ENCODE measurements at regions not wholly inside any gene's neighbourhood (a gene's known extent, or its start where the extent isn't known, plus 50 kb on each side); places are given as distances from the start of the nearest gene placed in this dataset.

DNA sequence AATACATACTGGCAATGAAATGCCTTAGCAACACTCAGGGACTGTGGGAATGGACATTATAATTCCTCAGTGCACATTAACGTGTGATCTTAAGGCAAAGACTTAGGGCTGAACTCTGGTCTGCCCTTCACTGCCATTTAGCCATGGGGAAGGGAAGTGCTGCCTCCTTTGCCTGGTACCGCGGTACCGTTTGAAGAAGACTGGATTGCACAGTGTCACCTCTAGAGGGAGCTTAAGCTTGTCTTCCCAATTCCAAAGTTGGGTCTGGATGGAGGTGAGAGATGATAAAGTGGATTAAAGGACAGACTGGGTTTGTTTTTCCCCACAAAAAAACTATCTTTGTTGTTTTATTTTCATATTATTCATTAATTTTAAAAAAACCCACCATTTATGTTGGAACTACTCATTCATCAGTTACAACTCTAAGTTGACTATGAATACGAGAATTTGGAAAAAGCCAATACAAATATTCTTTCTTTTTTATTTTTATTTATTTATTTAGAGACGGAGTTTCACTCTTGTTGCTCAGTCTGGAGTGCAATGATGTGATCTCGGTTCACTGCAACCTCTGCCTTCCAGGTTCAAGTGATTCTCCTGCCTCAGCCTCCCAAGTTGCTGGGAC, 60.0 kb upstream of the SYN2 start:
- H3K27me3 ChIP-seq (ENCODE audit: control insufficient read depth, insufficient read depth, low read length): no peaks in the 10 kb centered on the region
- H3K4me3 ChIP-seq (ENCODE audit: low read depth, low read length): no peak overlapping the region
- WGBS (ENCODE audit: insufficient coverage): 14% methylated on average over 4 of the region's 7 CpGs
- no peaks in the 10 kb centered on the region for H3K9me3 ChIP-seq (ENCODE audit: control insufficient read depth, insufficient read depth, low read length)
- DNase-seq (ENCODE audit: low read depth in 4 of 6, low spot score in 6 of 6): peak in 2 of 6 donors; percentile 30 to 41
- H3K36me3 ChIP-seq (ENCODE audit: control insufficient read depth, insufficient read depth, low read length): no peaks in the 10 kb centered on the region
- H3K27ac ChIP-seq (ENCODE audit: low read depth, low read length): no peak overlapping the region
- H3K4me1 ChIP-seq (ENCODE audit: control insufficient read depth, insufficient read depth, low read length): no peaks in the 10 kb centered on the region

DNA sequence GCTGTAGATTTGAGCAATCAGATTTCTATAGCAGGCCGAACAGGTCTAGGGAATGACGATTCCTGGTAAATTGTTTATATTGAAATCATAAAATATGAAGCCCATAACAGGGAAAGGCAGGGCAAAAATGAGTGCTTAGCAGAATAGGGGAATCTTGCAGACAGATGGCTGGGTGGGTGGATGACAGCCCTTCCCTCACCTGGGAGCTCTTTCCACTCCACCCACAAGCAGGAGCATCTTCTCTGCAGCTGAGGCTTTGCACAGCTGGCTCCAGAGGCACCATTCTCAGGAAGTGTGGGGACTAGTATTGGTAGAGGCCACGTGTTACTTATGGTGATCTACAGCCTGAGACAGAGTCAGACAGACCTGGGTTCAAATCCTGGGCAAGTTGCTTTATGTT, 55.9 kb upstream of the SYN2 start:
- Histone ChIP-seq H3K36me3 (ENCODE audit: control insufficient read depth, insufficient read depth, low read length) (no peaks in the 10 kb centered on the region), H3K27me3 (ENCODE audit: control insufficient read depth, insufficient read depth, low read length) (no peaks in the 10 kb centered on the region), H3K27ac (ENCODE audit: low read depth, low read length) (no peak overlapping the region), H3K9me3 (ENCODE audit: control insufficient read depth, insufficient read depth, low read length) (no peaks in the 10 kb centered on the region), H3K4me3 (ENCODE audit: low read depth, low read length) (no peak overlapping the region), H3K4me1 (ENCODE audit: control insufficient read depth, insufficient read depth, low read length) (peaks cover 3% of the 10 kb centered on the region)
- no peak for DNase-seq (ENCODE audit: low read depth in 4 of 6, low spot score in 6 of 6)
- WGBS (ENCODE audit: insufficient coverage): 78% methylated on average over 1 of the region's 3 CpGs

- H3K9me3 ChIP-seq (ENCODE audit: control insufficient read depth, insufficient read depth, low read length): no peaks in the 10 kb centered on the region
- peaks cover 7% of the 10 kb centered on the region for H3K4me1 ChIP-seq (ENCODE audit: control insufficient read depth, insufficient read depth, low read length)
- H3K4me3 ChIP-seq (ENCODE audit: low read depth, low read length): no peak overlapping the region
- no peaks in the 10 kb centered on the region for H3K36me3 ChIP-seq (ENCODE audit: control insufficient read depth, insufficient read depth, low read length)
- no peaks in the 10 kb centered on the region for H3K27me3 ChIP-seq (ENCODE audit: control insufficient read depth, insufficient read depth, low read length)
- no peak overlapping the region for H3K27ac ChIP-seq (ENCODE audit: low read depth, low read length)
- DNase-seq (ENCODE audit: low read depth in 4 of 6, low spot score in 6 of 6): no peak
Measured at GRCh38 chr3:11948866-11949265, 55.3 kb upstream of the SYN2 start.

GRCh38 chr3:11949351-11949750, 54.8 kb upstream of the SYN2 start:
- WGBS (ENCODE audit: insufficient coverage): 79% methylated on average over 3 of the region's 3 CpGs
- Histone ChIP-seq H3K27me3 (ENCODE audit: control insufficient read depth, insufficient read depth, low read length) (no peaks in the 10 kb centered on the region), H3K36me3 (ENCODE audit: control insufficient read depth, insufficient read depth, low read length) (no peaks in the 10 kb centered on the region), H3K4me1 (ENCODE audit: control insufficient read depth, insufficient read depth, low read length) (peaks cover 10% of the 10 kb centered on the region), H3K4me3 (ENCODE audit: low read depth, low read length) (no peak overlapping the region), H3K27ac (ENCODE audit: low read depth, low read length) (no peak overlapping the region), H3K9me3 (ENCODE audit: control insufficient read depth, insufficient read depth, low read length) (no peaks in the 10 kb centered on the region)
- DNase-seq (ENCODE audit: low read depth in 4 of 6, low spot score in 6 of 6): no peak

DNA sequence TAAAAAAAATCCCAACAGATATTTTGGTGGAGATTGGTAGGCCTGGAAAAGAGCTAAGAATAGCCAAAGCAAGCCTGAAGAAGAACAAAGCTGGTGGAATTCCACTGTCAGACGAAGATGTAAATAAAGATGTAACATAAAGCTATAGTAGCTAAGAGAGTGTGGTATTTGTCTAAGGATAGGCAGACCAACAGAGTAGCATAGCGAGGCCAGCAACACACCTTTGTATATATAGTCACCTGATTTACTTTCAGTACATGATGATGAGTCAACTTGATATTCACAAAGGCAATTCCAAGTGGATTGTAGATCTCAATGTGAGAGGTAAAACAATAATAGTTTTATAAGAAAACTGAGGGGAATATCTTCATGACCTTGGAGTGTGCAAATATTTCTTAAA, 53.6 kb upstream of the SYN2 start:
- no CpG with 5 or more reads among the region's 2 CpGs for WGBS (ENCODE audit: insufficient coverage)
- H3K36me3 ChIP-seq (ENCODE audit: control insufficient read depth, insufficient read depth, low read length): no peaks in the 10 kb centered on the region
- H3K4me3 ChIP-seq (ENCODE audit: low read depth, low read length): no peak overlapping the region

GRCh38 chr3:11953350-11953749, 50.8 kb upstream of the SYN2 start:
- Histone ChIP-seq H3K27me3 (ENCODE audit: control insufficient read depth, insufficient read depth, low read length) (no peaks in the 10 kb centered on the region), H3K36me3 (ENCODE audit: control insufficient read depth, insufficient read depth, low read length) (no peaks in the 10 kb centered on the region), H3K4me3 (ENCODE audit: low read depth, low read length) (no peak overlapping the region), H3K9me3 (ENCODE audit: control insufficient read depth, insufficient read depth, low read length) (no peaks in the 10 kb centered on the region), H3K27ac (ENCODE audit: low read depth, low read length) (peak overlapping the region; percentile 8), H3K4me1 (ENCODE audit: control insufficient read depth, insufficient read depth, low read length) (peaks cover 14% of the 10 kb centered on the region)
- DNase-seq (ENCODE audit: low read depth in 4 of 6, low spot score in 6 of 6): no peak
- 57% methylated on average over 3 of the region's 4 CpGs for WGBS (ENCODE audit: insufficient coverage)

More for the DNA sequence above, 53.6 kb upstream of the SYN2 start:
- H3K9me3 ChIP-seq (ENCODE audit: control insufficient read depth, insufficient read depth, low read length): no peaks in the 10 kb centered on the region
- H3K4me1 ChIP-seq (ENCODE audit: control insufficient read depth, insufficient read depth, low read length): peaks cover 14% of the 10 kb centered on the region
- no peaks in the 10 kb centered on the region for H3K27me3 ChIP-seq (ENCODE audit: control insufficient read depth, insufficient read depth, low read length)
- H3K27ac ChIP-seq (ENCODE audit: low read depth, low read length): no peak overlapping the region
- DNase-seq (ENCODE audit: low read depth in 4 of 6, low spot score in 6 of 6): no peak

- peak in 2 of 6 donors; percentile 66 to 76 for DNase-seq (ENCODE audit: low read depth in 4 of 6, low spot score in 6 of 6)
- Histone ChIP-seq H3K4me3 (ENCODE audit: low read depth, low read length) (no peak overlapping the region), H3K27ac (ENCODE audit: low read depth, low read length) (no peak overlapping the region), H3K36me3 (ENCODE audit: control insufficient read depth, insufficient read depth, low read length) (no peaks in the 10 kb centered on the region), H3K4me1 (ENCODE audit: control insufficient read depth, insufficient read depth, low read length) (peaks cover 14% of the 10 kb centered on the region), H3K9me3 (ENCODE audit: control insufficient read depth, insufficient read depth, low read length) (no peaks in the 10 kb centered on the region), H3K27me3 (ENCODE audit: control insufficient read depth, insufficient read depth, low read length) (no peaks in the 10 kb centered on the region)
- WGBS (ENCODE audit: insufficient coverage): 20% methylated on average over 2 of the region's 6 CpGs
Measured at GRCh38 chr3:11953778-11954177, 50.4 kb upstream of the SYN2 start.

DNA sequence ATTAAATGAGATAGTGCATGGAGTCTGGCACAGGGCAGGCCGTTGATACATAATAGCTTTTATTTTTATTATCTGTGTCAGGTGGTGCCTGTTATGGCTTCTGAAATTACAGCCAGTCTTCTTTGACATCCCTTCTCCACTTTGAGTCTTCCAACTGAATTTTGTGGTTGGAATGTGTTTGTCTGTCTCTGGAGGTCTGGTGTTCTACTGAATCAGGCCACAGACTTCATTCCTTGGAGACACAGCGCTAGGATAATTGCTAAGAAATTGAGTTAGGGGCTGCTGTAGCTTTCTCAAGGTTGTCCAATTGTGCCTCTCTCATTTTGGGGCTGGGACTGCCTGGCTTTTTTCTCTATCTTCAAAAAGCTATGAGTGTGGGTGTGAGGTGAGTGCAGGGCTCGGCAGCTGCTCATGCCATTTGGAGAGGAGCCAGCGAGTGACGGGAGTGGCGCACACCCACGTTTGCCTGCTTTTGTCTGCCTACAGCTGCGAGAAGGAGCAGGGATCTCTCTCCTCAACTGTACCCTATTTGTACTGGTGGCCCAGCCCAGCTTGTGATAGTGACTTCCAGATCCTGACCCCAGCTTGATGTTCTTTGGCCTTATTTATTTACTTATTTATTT, 49.8 kb upstream of the SYN2 start:
- no peak overlapping the region for H3K4me3 ChIP-seq (ENCODE audit: low read depth, low read length)
- DNase-seq (ENCODE audit: low read depth in 4 of 6, low spot score in 6 of 6): peak in 2 of 6 donors; percentile 34 to 63
- WGBS (ENCODE audit: insufficient coverage): 46% methylated on average over 6 of the region's 8 CpGs

More for the DNA sequence above, 49.8 kb upstream of the SYN2 start:
- Histone ChIP-seq H3K9me3 (ENCODE audit: control insufficient read depth, insufficient read depth, low read length) (no peaks in the 10 kb centered on the region), H3K27me3 (ENCODE audit: control insufficient read depth, insufficient read depth, low read length) (no peaks in the 10 kb centered on the region), H3K4me1 (ENCODE audit: control insufficient read depth, insufficient read depth, low read length) (peaks cover 14% of the 10 kb centered on the region), H3K27ac (ENCODE audit: low read depth, low read length) (no peak overlapping the region), H3K36me3 (ENCODE audit: control insufficient read depth, insufficient read depth, low read length) (no peaks in the 10 kb centered on the region)

Data from spinal cord (tissue), 9 donors.